WERI-Rb-1 (cell line): ENCODE measurements at regions not wholly inside any gene's neighbourhood (a gene's known extent, or its start where the extent isn't known, plus 50 kb on each side); places are given as distances from the start of the nearest gene placed in this dataset.
"Not testable (repeated sequence)": the region's sequence is repeated elsewhere in the genome, so short reads cannot be mapped to it uniquely, and the experiment has no call there.

ENCODE experiments used
- DNase-seq: peaks from one replicate; pipeline ENCODE4 v3.0.0-alpha.2; 2020
- H3K27ac ChIP-seq: fragments of 250-450 bp; sonication (Bioruptor Pico); 2 replicates; pipeline ENCODE4 v1.5.1; 2020; ENCODE audit warnings: mild to moderate bottlenecking, moderate library complexity
- H3K27me3 ChIP-seq: fragments of 250-450 bp; sonication (Bioruptor Pico); 2 replicates; pipeline ENCODE4 v1.5.1; 2021; ENCODE audit warnings: mild to moderate bottlenecking, low read depth, moderate library complexity; ENCODE audit not compliant: insufficient read depth, severe bottlenecking
- H3K36me3 ChIP-seq: fragments of 250-450 bp; sonication (Bioruptor Pico); 2 replicates; pipeline ENCODE4 v1.5.1; 2020; ENCODE audit warnings: mild to moderate bottlenecking, moderate library complexity
- H3K4me3 ChIP-seq: 2 replicates; pipeline ENCODE4 v1.5.1; 2011; ENCODE audit warnings: low read depth, mild to moderate bottlenecking, control low read depth, low read length
- H3K9me3 ChIP-seq: fragments of 250-450 bp; sonication (Bioruptor Pico); 2 replicates; pipeline ENCODE4 v1.5.1; 2021; ENCODE audit warnings: mild to moderate bottlenecking, moderate library complexity; ENCODE audit not compliant: severe bottlenecking
- TF ChIP-seq, protein P1 (sequence below): IDR thresholded peaks from 2 replicates; pipeline ENCODE4 v1.5.1; 2011; ENCODE audit warnings: low read depth, mild to moderate bottlenecking, control low read depth, inconsistent platforms, low read length

DNA sequence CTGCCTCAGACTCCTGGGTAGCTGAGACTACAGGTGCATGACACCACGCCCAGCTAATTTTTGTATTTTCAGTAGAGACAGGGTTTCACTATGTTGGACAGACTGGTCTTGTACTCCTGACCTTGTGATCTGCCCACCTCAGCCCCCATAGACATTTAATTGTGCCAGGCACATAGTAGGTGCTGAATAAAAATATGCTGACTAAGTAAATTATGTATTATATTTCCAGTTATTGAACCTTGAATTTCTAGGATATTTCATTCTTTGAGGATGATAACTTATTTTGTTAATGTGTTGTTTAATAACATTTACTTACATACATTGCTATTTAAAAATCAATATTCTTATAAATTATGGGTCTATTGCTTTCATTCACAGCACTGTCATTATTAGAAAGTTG, 190.4 kb upstream of the LRRTM4 start:
- DNase-seq: no peak
- no peaks in the 10 kb centered on the region for H3K27me3 ChIP-seq
- TF ChIP-seq, protein P1, sequence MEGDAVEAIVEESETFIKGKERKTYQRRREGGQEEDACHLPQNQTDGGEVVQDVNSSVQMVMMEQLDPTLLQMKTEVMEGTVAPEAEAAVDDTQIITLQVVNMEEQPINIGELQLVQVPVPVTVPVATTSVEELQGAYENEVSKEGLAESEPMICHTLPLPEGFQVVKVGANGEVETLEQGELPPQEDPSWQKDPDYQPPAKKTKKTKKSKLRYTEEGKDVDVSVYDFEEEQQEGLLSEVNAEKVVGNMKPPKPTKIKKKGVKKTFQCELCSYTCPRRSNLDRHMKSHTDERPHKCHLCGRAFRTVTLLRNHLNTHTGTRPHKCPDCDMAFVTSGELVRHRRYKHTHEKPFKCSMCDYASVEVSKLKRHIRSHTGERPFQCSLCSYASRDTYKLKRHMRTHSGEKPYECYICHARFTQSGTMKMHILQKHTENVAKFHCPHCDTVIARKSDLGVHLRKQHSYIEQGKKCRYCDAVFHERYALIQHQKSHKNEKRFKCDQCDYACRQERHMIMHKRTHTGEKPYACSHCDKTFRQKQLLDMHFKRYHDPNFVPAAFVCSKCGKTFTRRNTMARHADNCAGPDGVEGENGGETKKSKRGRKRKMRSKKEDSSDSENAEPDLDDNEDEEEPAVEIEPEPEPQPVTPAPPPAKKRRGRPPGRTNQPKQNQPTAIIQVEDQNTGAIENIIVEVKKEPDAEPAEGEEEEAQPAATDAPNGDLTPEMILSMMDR: no peak
- no peaks in the 10 kb centered on the region for H3K36me3 ChIP-seq
- H3K27ac ChIP-seq: no peak overlapping the region
- H3K9me3 ChIP-seq: no peaks in the 10 kb centered on the region
- no peak overlapping the region for H3K4me3 ChIP-seq

DNA sequence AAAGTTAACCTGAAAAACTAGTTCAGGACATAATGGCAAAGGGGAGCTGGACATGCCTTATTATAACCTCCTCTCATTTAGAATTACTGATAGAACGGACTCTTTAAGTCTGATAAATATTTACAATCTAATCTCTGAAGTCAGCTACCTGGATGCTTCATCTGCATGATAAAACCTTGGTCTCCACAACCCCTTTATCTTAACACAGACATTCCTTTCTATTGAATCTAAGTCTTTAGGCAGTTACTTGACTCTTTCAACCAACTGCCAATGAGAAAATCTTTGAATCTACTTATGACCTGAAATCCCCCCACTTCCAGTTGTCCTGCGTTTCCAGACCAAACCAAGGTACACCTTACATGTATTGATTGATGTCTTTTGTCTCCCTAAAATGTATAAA, 191.2 kb upstream of the LRRTM4 start:
- no peak for DNase-seq
- no peaks in the 10 kb centered on the region for H3K36me3 ChIP-seq
- H3K27ac ChIP-seq: no peak overlapping the region
- H3K27me3 ChIP-seq: no peaks in the 10 kb centered on the region
- TF ChIP-seq, protein P1: no peak
- H3K4me3 ChIP-seq: no peak overlapping the region
- no peaks in the 10 kb centered on the region for H3K9me3 ChIP-seq

DNA sequence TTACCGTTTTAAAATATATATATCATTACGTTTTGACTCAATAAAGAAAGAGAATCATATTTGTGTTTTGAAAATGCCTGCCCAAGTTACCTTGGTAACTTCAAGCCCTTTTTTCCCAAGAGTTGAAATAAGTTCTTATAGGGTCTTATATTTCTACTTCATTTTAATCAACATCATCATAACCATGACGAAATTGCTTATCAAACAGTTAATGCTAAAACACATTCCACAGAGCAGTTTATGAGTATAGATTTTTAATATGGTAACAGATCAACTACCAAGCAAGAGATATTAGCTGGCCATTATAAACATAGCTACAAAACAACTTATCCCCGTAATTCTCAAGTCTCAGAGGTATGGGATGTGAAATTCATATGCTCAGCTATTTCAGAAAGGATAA, 197.9 kb upstream of the LRRTM4 start:
- no peaks in the 10 kb centered on the region for H3K9me3 ChIP-seq
- TF ChIP-seq, protein P1: no peak
- H3K36me3 ChIP-seq: no peaks in the 10 kb centered on the region
- DNase-seq: no peak
- no peak overlapping the region for H3K4me3 ChIP-seq
- no peak overlapping the region for H3K27ac ChIP-seq
- H3K27me3 ChIP-seq: no peaks in the 10 kb centered on the region

DNA sequence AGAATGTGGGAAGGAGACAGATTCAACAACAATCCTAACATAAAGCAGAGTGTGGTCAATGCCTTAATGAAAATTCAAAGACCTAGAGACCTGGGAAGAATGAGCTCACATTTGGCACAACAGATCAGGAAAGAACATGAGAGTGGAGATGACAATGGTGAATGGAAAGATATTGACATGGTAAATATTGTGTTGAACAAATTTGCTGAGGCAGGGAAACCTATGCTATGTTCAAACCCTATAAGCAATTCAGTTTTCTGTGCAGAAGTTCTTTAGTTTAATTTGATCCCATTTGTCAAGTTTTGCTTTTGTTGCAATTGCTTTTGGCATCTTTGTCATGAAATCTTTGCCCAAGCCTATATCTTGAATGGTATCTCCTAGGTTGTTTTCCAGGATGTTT, 199.4 kb upstream of the LRRTM4 start:
- H3K27me3 ChIP-seq: no peaks in the 10 kb centered on the region
- no peak overlapping the region for H3K4me3 ChIP-seq
- no peaks in the 10 kb centered on the region for H3K36me3 ChIP-seq
- TF ChIP-seq, protein P1: no peak
- no peaks in the 10 kb centered on the region for H3K9me3 ChIP-seq
- no peak for DNase-seq
- H3K27ac ChIP-seq: no peak overlapping the region

DNA sequence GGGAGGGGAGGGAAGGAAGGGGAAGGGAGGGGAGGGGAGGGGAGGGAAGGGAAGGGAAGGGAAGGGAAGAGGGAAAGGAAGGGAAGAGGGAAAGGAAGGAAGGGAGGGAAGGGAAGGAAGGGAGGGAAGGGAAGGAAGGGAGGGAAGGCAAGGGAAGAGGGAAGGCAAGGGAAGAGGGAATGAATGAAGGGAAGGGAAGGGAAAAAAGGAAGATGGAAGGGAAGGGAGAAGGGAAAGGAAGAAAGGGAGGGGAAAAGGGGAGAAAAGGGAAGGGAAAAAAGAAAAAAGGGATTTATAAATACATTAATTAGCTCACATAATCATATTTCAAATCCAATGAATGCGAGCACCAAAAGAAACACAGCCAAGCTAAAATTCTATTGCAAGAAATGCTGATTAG, 202.9 kb upstream of the LRRTM4 start:
- Histone ChIP-seq H3K9me3 (no peaks in the 10 kb centered on the region), H3K4me3 (no peak overlapping the region), H3K36me3 (no peaks in the 10 kb centered on the region), H3K27me3 (no peaks in the 10 kb centered on the region), H3K27ac (no peak overlapping the region)
- TF ChIP-seq, protein P1: no peak
- DNase-seq: no peak

DNA sequence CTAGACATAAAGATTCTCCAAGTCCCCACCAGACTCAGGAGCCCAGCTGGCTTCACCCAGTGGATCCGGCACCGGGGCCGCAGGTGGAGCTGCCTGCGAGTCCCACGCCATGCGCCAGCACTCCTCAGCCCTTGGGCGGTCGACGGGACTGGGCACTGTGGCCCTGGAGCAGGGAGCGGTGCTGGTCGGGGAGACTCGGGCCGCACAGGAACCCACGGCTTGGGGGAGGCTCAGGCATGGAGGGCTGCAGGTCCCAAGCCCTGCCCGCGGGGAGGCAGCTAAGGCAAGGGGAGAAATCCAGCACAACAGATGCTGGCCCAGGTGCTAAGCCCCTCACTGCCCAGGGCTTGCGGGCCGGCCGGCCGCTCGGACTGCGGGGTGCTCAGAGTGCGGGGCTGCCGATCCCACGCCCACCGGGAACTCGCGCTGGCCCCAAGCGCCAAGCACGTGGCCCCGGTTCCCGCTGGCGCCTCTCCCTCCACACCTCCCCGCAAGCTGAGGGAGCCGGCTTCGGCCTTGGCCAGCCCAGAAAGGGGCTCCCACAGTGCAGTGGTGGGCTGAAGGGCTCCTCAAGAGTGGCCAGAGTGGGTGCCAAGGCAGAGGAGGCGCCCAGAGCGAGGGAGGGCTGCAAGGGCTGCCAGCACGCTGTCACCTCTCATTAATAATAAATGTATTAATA, 212.6 kb upstream of the LRRTM4 start:
- not testable (repeated sequence) for H3K27me3 ChIP-seq, DNase-seq, H3K4me3 ChIP-seq, H3K36me3 ChIP-seq, H3K9me3 ChIP-seq, H3K27ac ChIP-seq
